ENCODE measurements at regions not wholly inside any gene's neighbourhood (a gene's known extent, or its start where the extent isn't known, plus 50 kb on each side); places are given as distances from the start of the nearest gene placed in this dataset.

- no peaks in the 10 kb centered on the region for H3K36me3 ChIP-seq (ENCODE audit: control insufficient read depth in 1 of 2, insufficient read depth in 2 of 2, low read length in 2 of 2)
- ATAC-seq = no peak
Observed at GRCh38 chr18:71727909-71728308, 816.2 kb downstream of the CBLN2 start.

More at GRCh38 chr18:71727909-71728308, 816.2 kb downstream of the CBLN2 start:
- Histone ChIP-seq H4K20me1 (ENCODE audit: insufficient read depth) (no peaks in the 10 kb centered on the region), H3K79me2 (ENCODE audit: insufficient read depth, low read length) (no peaks in the 10 kb centered on the region), H3K27me3 (ENCODE audit: insufficient read depth, low read length) (no peaks in the 10 kb centered on the region), H3K9me3 (ENCODE audit: control insufficient read depth in 1 of 2, insufficient read depth in 1 of 2, low read depth in 1 of 2, low read length in 2 of 2) (peaks cover 10 to 19% of the 10 kb centered on the region in 2 experiments; a peak in 3 of 4 replicates), H2AFZ (ENCODE audit: low read depth, low read length, poor library complexity, severe bottlenecking) (no peak overlapping the region), H3K9me2 (ENCODE audit: insufficient read depth) (no peaks in the 10 kb centered on the region), H3K4me1 (ENCODE audit: control insufficient read depth in 1 of 2, insufficient read depth in 2 of 2, low read length in 2 of 2) (no peaks in the 10 kb centered on the region), H3K4me3 (replicated peaks in 1 of 2; ENCODE audit: low read depth in 1 of 2, low read length in 2 of 2) (no peak overlapping the region), H3K4me2 (ENCODE audit: low read length) (no peak overlapping the region), H3K27ac (ENCODE audit: low read depth, low read length) (no peak overlapping the region), H3K9ac (ENCODE audit: low read length) (no peak overlapping the region)
- RAD21 ChIA-PET (ENCODE audit: low non-redundant PET in 1 of 2, low total read pairs in 2 of 2, uncharacterized antibody in 2 of 2, unreplicated experiment in 2 of 2) = no interaction called here
- BruUV-seq (replicated peaks) = no TSS peak
- TF ChIP-seq SRF (IDR thresholded peaks at IDR 0.05; ENCODE audit: low read depth) = no peak
- no peak for TF ChIP-seq REST (IDR thresholded peaks at IDR 0.05; ENCODE audit: low read depth)
- TF ChIP-seq ELF1 (IDR thresholded peaks at IDR 0.05; ENCODE audit: borderline replicate concordance, low read depth) = no peak
- intact Hi-C loops (cut with micrococcal nuclease) = no loop called here
- POLR2A ChIA-PET = no interaction called here
- CTCF ChIA-PET = no interaction called here
- no peak for DNase-seq (ENCODE audit: low read depth, low spot score)

All from HCT116 (cell line).